ENCODE measurements at regions not wholly inside any gene's neighbourhood (a gene's known extent, or its start where the extent isn't known, plus 50 kb on each side); places are given as distances from the start of the nearest gene placed in this dataset.

GRCh38 chr10:57468894-57469432 lies 798.7 kb downstream of the IPMK start:
- H3K4me3 ChIP-seq (ENCODE audit: low read length): no peak overlapping the region
- H3K27me3 Mint-ChIP-seq: no peaks in the 10 kb centered on the region
- no peak overlapping the region for H3K27ac ChIP-seq (ENCODE audit: low read depth in 1 of 2, low read length in 2 of 2)
- H3K27me3 ChIP-seq (ENCODE audit: control insufficient read depth in 1 of 2, insufficient read depth in 2 of 2, low read length in 2 of 2): no peaks in the 10 kb centered on the region
- no peak for ATAC-seq (ENCODE audit: poor library complexity)
- H3K36me3 Mint-ChIP-seq (ENCODE audit: low read depth): no peaks in the 10 kb centered on the region
- no peaks in the 10 kb centered on the region for H3K4me1 Mint-ChIP-seq (ENCODE audit: low read depth)
- H3K9me3 Mint-ChIP-seq: no peaks in the 10 kb centered on the region
- no peak for TF ChIP-seq CTCF (IDR thresholded peaks at IDR 0.05)
- no peaks in the 10 kb centered on the region for H3K4me1 ChIP-seq (ENCODE audit: insufficient read depth, low read length)
- POLR2A ChIA-PET: no interaction called here
- H3K36me3 ChIP-seq (ENCODE audit: insufficient read depth, low read length): no peaks in the 10 kb centered on the region
- CTCF ChIA-PET: no interaction called here
- intact Hi-C loops (cut with DNase I, micrococcal nuclease): no loop called here
- no peak overlapping the region for H3K4me3 Mint-ChIP-seq
- H3K27ac Mint-ChIP-seq: no peak overlapping the region
- H3K9me3 ChIP-seq (ENCODE audit: control insufficient read depth in 1 of 2, insufficient read depth in 1 of 2, low read length in 2 of 2): no peaks in the 10 kb centered on the region
- DNase-seq: no peak

GRCh38 chr10:57465155-57465554 lies 802.5 kb downstream of the IPMK start:
- H3K4me3 ChIP-seq (ENCODE audit: low read length): no peak overlapping the region
- no peak for TF ChIP-seq CTCF (IDR thresholded peaks at IDR 0.05)
- H3K27ac ChIP-seq (ENCODE audit: low read depth in 1 of 2, low read length in 2 of 2): no peak overlapping the region
- H3K4me1 Mint-ChIP-seq (ENCODE audit: low read depth): no peaks in the 10 kb centered on the region
- DNase-seq (no peak), ATAC-seq (ENCODE audit: poor library complexity) (no peak)
- H3K27me3 ChIP-seq (ENCODE audit: control insufficient read depth in 1 of 2, insufficient read depth in 2 of 2, low read length in 2 of 2): no peaks in the 10 kb centered on the region
- POLR2A ChIA-PET: no interaction called here
- H3K9me3 Mint-ChIP-seq: no peaks in the 10 kb centered on the region
- intact Hi-C loops (cut with DNase I, micrococcal nuclease): no loop called here
- H3K27me3 Mint-ChIP-seq: no peaks in the 10 kb centered on the region
- no peaks in the 10 kb centered on the region for H3K36me3 Mint-ChIP-seq (ENCODE audit: low read depth)
- H3K27ac Mint-ChIP-seq: no peak overlapping the region
- H3K36me3 ChIP-seq (ENCODE audit: insufficient read depth, low read length): no peaks in the 10 kb centered on the region
- no peaks in the 10 kb centered on the region for H3K9me3 ChIP-seq (ENCODE audit: control insufficient read depth in 1 of 2, insufficient read depth in 1 of 2, low read length in 2 of 2)
- no peaks in the 10 kb centered on the region for H3K4me1 ChIP-seq (ENCODE audit: insufficient read depth, low read length)
- H3K4me3 Mint-ChIP-seq: no peak overlapping the region
- CTCF ChIA-PET: no interaction called here

GRCh38 chr10:57460540-57460939 lies 807.2 kb downstream of the IPMK start:
- Mint-ChIP-seq H3K27me3 (no peaks in the 10 kb centered on the region), H3K4me3 (no peak overlapping the region), H3K27ac (no peak overlapping the region), H3K36me3 (ENCODE audit: low read depth) (no peaks in the 10 kb centered on the region), H3K9me3 (no peaks in the 10 kb centered on the region), H3K4me1 (ENCODE audit: low read depth) (no peaks in the 10 kb centered on the region)
- Histone ChIP-seq H3K4me1 (ENCODE audit: insufficient read depth, low read length) (no peaks in the 10 kb centered on the region), H3K36me3 (ENCODE audit: insufficient read depth, low read length) (no peaks in the 10 kb centered on the region), H3K27me3 (ENCODE audit: control insufficient read depth in 1 of 2, insufficient read depth in 2 of 2, low read length in 2 of 2) (no peaks in the 10 kb centered on the region), H3K4me3 (ENCODE audit: low read length) (no peak overlapping the region), H3K9me3 (ENCODE audit: control insufficient read depth in 1 of 2, insufficient read depth in 1 of 2, low read length in 2 of 2) (peaks cover 0 to 5% of the 10 kb centered on the region in 2 experiments), H3K27ac (ENCODE audit: low read depth in 1 of 2, low read length in 2 of 2) (no peak overlapping the region)
- ChIA-PET CTCF (no interaction called here), POLR2A (no interaction called here)
- ATAC-seq (ENCODE audit: poor library complexity) (no peak), DNase-seq (no peak)
- intact Hi-C loops (cut with DNase I, micrococcal nuclease): no loop called here
- TF ChIP-seq CTCF (IDR thresholded peaks at IDR 0.05): no peak

All from CD4-positive, alpha-beta T cell (primary cell).